ENCODE measurements at regions not wholly inside any gene's neighbourhood (a gene's known extent, or its start where the extent isn't known, plus 50 kb on each side); places are given as distances from the start of the nearest gene placed in this dataset.
A peak's percentile ranks its signal among the peaks of the same experiment; 100 is the strongest.

DNA sequence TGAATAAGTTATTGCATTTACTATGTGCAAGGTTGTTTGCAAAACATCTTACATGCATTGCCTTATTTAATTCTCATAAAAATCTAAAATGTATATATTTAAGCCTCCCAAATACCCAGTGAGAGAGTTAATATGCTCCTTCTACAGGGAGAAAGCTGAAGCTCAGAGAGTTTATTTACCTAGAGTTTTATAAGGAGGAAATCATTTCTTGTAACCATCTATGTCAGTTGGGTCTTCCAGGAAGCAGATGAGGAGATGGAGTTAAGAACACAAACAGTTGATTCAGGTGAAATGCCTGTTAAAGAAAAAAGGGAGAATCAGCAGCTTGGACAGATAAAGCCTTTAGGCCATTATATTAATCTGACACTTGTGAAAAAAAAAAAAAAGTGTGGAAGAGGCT is 62.6 kb upstream of the DHX40 start:
- TF ChIP-seq, protein P1, sequence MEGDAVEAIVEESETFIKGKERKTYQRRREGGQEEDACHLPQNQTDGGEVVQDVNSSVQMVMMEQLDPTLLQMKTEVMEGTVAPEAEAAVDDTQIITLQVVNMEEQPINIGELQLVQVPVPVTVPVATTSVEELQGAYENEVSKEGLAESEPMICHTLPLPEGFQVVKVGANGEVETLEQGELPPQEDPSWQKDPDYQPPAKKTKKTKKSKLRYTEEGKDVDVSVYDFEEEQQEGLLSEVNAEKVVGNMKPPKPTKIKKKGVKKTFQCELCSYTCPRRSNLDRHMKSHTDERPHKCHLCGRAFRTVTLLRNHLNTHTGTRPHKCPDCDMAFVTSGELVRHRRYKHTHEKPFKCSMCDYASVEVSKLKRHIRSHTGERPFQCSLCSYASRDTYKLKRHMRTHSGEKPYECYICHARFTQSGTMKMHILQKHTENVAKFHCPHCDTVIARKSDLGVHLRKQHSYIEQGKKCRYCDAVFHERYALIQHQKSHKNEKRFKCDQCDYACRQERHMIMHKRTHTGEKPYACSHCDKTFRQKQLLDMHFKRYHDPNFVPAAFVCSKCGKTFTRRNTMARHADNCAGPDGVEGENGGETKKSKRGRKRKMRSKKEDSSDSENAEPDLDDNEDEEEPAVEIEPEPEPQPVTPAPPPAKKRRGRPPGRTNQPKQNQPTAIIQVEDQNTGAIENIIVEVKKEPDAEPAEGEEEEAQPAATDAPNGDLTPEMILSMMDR (IDR thresholded peaks at IDR 0.05; ENCODE audit: low read depth, low read length) = no peak
- no peak overlapping the region for H3K4me3 ChIP-seq (replicated peaks in 1 of 2; ENCODE audit: low read depth in 2 of 2, low read length in 2 of 2)
- no peak for DNase-seq (ENCODE audit: low read depth in 2 of 2)

DNA sequence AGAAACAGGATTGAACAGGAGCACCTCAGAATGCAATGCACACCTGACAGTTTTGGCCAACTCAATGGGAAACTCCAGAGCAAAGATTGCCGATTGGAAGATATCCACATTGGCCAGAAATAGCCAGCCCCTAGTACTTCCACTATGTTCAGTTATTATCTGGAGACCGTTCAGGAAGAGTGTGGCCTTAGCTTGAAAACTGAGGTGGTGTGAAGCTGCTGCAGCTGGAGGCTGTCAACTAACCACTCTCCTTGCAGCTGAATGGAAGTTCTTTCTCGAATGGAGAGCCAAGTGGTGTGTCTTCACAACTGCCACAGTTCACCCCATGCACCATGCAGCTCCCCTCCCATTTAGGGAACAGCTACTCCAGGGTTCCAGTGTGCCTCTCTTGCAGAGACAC is 61.9 kb upstream of the DHX40 start:
- TF ChIP-seq, protein P1 (IDR thresholded peaks at IDR 0.05; ENCODE audit: low read depth, low read length) = no peak
- H3K4me3 ChIP-seq (replicated peaks in 1 of 2; ENCODE audit: low read depth in 2 of 2, low read length in 2 of 2) = no peak overlapping the region
- DNase-seq (ENCODE audit: low read depth in 2 of 2) = no peak

DNA sequence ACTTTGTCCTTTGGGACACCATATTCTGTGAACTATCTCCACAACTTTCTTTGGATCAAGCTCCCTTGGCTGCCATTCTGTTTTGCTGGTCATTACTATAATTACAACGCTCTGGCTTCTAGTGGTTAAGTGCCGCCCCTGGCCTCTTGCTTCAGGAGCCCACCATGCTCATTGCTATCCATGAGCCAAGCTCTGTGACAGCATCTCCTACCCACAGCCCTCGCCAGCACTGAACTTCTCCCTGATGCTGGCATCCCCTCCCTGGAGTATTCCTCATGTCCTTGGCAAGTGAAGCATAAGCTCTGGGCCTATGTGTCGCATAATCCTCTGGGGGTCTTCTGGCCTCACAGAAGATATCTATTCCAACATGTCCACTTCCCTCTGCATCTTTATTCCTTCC is 60.6 kb upstream of the DHX40 start:
- TF ChIP-seq, protein P1 (IDR thresholded peaks at IDR 0.05; ENCODE audit: low read depth, low read length) = no peak
- no peak overlapping the region for H3K4me3 ChIP-seq (replicated peaks in 1 of 2; ENCODE audit: low read depth in 2 of 2, low read length in 2 of 2)
- no peak for DNase-seq (ENCODE audit: low read depth in 2 of 2)

DNA sequence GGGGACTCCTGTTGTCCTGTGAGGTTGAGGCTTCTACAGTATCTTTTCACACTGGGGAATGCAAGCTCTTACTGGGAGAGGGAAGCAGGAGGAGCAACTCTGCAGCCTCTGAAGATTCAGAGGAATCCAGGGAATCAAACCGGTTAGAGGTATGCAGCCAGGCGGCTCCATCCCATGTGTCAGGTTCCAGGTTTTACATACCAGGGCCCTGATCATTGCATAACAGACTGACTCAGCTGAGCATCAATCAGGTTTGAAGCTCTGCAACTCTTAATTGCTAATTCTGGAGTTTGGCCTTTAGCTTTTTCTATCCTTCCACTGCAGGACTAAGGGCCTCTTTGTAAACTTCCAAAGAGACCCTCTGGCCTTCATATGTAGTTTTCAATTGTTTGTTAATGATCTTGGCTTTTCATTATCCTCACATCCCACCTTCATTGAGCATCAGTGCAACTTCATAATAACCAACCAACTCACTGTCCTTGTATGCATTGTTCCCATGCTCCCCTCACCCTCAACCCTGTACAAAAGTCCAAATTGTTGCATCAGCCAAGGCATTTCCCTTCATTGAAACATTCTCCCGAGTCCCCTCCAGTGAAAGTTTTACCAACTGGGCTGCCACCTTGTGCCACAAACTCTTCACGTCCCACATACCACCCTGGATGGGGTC is 59.7 kb upstream of the DHX40 start:
- DNase-seq (ENCODE audit: low read depth in 2 of 2) = no peak
- no peak overlapping the region for H3K4me3 ChIP-seq (replicated peaks in 1 of 2; ENCODE audit: low read depth in 2 of 2, low read length in 2 of 2)
- TF ChIP-seq, protein P1 (IDR thresholded peaks at IDR 0.05; ENCODE audit: low read depth, low read length) = no peak

DNA sequence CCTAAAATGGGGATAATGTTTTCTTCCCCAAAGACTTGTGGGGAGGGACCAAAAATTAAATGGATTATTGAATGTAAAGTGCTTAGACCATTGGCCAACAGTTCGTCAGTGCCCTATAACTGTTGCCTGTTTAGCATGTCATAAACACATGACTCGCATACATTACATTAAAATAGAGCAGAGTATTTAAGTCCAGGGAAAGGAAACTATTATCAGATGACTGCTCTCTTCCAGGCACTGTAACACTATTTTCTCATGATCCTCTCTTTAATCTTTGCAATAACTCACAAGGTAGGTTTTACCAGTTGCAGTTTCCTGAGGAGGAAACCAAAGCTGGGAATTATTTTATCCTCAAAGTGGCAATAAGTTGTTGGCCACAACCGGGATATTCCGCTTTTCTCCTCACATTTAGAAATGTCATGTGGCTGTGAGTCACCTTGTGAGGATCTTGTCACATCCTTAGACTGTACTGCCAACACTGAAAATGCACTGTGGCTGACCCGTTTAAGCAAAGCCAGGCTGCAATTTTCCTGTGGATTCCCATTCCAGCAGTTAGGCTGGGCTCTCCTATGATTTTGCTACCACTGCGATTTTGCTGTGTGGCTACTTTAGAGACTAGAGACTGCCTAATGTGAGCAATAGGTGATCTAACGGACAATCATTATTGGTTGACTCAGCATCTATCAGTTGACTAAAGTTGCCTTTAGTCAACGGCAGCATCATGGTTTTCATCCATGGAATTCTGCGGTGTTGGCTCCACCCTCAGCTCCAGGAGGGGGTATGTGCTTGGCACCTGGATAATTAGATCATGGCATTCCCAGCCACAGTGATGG is 58.3 kb upstream of the DHX40 start:
- DNase-seq (ENCODE audit: low read depth in 2 of 2) = peak; percentile 15 to 39
- no peak overlapping the region for H3K4me3 ChIP-seq (replicated peaks in 1 of 2; ENCODE audit: low read depth in 2 of 2, low read length in 2 of 2)
- TF ChIP-seq, protein P1 (IDR thresholded peaks at IDR 0.05; ENCODE audit: low read depth, low read length) = no peak

DNA sequence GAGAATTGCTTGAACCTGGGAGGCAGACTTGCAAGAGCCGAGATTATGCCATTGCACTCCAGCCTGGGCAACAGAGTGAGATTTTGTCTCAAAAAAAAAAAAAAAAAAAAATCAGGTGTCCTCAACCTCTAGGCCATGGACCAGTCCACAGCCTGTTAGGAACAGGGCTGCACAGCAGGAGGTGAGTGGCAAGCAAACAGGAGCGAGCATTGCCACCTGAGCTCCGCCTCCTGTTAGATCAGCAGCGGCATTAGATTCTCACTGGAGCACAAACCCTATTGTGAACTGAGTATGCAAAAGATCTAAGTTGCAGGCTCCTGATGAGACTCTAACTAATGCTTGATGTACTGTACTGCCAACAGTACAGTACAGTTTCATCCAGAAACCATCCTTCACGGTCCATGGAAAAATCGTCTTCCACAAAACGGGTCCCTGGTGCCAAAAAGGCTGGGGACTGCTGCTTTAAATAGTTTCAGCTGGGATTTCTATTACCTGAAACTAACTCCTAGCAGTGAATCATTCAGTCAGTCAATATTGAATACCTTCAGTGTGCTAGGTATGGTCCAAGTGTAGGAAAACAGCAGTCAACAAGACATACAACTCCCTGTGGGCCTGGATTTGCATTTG is 56.3 kb upstream of the DHX40 start:
- TF ChIP-seq, protein P1 (IDR thresholded peaks at IDR 0.05; ENCODE audit: low read depth, low read length) = no peak

More for the DNA sequence above, 56.3 kb upstream of the DHX40 start:
- no peak overlapping the region for H3K4me3 ChIP-seq (replicated peaks in 1 of 2; ENCODE audit: low read depth in 2 of 2, low read length in 2 of 2)
- no peak for DNase-seq (ENCODE audit: low read depth in 2 of 2)
